ENCODE measurements at regions not wholly inside any gene's neighbourhood (a gene's known extent, or its start where the extent isn't known, plus 50 kb on each side); places are given as distances from the start of the nearest gene placed in this dataset.

DNA sequence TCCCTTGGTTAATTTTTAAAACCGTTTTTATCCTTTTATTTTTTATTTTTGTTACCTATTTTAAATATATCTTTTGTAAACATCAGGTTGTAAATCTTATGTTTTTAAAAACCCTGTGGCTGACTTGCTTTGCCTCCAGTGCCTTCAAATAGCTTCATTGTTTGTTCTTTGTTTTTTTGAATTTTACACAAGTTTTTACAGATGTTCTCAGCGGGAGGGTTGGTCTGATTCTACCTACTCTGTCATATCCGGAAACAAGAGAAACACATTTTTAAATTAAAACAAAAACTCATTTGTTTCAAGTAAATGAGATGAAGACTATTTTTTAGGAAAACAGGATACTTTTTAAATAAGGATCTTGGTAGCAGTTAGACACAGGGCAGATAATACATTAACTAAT is 129.0 kb upstream of the THRB start:
- H3K9me1 ChIP-seq (ENCODE audit: control insufficient read depth, extremely low read depth, insufficient read depth, low read length) = no peaks in the 10 kb centered on the region
- no peaks in the 10 kb centered on the region for H3K36me3 ChIP-seq (ENCODE audit: control insufficient read depth in 2 of 2, extremely low read depth in 1 of 2, insufficient read depth in 2 of 2, low read length in 2 of 2)
- no peak overlapping the region for H3K4me2 ChIP-seq (ENCODE audit: control insufficient read depth, extremely low read depth, insufficient read depth, low read depth, low read length)
- dilution Hi-C loops (cut with MboI; ENCODE audit: extremely low pct_ligation_motif_present, low sequenced_read_pairs) = no loop called here
- FAIRE-seq = no peak
- H3K27me3 ChIP-seq (ENCODE audit: control insufficient read depth, extremely low read depth, insufficient read depth, low read length) = no peaks in the 10 kb centered on the region
- H3K9ac ChIP-seq (ENCODE audit: control insufficient read depth, extremely low read depth, insufficient read depth, low read length) = no peak overlapping the region
- no peaks in the 10 kb centered on the region for H3K79me2 ChIP-seq (ENCODE audit: control insufficient read depth, insufficient read depth, low read length)
- no peak overlapping the region for H2AFZ ChIP-seq (ENCODE audit: control insufficient read depth, low read length)
- H3K4me1 ChIP-seq (ENCODE audit: control insufficient read depth, extremely low read depth, insufficient read depth, low read length) = no peaks in the 10 kb centered on the region
- H3K9me3 ChIP-seq (ENCODE audit: control insufficient read depth, low read depth, low read length) = no peaks in the 10 kb centered on the region
- TF ChIP-seq EZH2 (IDR thresholded peaks at IDR 0.05; ENCODE audit: low read length) = no peak
- TF ChIP-seq, protein P1, sequence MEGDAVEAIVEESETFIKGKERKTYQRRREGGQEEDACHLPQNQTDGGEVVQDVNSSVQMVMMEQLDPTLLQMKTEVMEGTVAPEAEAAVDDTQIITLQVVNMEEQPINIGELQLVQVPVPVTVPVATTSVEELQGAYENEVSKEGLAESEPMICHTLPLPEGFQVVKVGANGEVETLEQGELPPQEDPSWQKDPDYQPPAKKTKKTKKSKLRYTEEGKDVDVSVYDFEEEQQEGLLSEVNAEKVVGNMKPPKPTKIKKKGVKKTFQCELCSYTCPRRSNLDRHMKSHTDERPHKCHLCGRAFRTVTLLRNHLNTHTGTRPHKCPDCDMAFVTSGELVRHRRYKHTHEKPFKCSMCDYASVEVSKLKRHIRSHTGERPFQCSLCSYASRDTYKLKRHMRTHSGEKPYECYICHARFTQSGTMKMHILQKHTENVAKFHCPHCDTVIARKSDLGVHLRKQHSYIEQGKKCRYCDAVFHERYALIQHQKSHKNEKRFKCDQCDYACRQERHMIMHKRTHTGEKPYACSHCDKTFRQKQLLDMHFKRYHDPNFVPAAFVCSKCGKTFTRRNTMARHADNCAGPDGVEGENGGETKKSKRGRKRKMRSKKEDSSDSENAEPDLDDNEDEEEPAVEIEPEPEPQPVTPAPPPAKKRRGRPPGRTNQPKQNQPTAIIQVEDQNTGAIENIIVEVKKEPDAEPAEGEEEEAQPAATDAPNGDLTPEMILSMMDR (optimal IDR thresholded peaks at IDR 0.05 in 1 of 3, IDR thresholded peaks at IDR 0.05 in 1 of 3, conservative IDR thresholded peaks at IDR 0.05 in 1 of 3; ENCODE audit: extremely low read depth in 1 of 3, insufficient read depth in 2 of 3, low read length in 3 of 3) = no peak
- H3K4me3 ChIP-seq (ENCODE audit: control insufficient read depth in 2 of 3, extremely low read depth in 1 of 3, insufficient read depth in 2 of 3, low read depth in 1 of 3, low read length in 3 of 3) = no peak overlapping the region
- no peaks in the 10 kb centered on the region for H4K20me1 ChIP-seq (ENCODE audit: control insufficient read depth, extremely low read depth, insufficient read depth, low read length)
- DNase-seq (ENCODE audit: low read depth, low spot score) = no peak
- no peak overlapping the region for H3K27ac ChIP-seq (ENCODE audit: control insufficient read depth, insufficient read depth, low read length)

DNA sequence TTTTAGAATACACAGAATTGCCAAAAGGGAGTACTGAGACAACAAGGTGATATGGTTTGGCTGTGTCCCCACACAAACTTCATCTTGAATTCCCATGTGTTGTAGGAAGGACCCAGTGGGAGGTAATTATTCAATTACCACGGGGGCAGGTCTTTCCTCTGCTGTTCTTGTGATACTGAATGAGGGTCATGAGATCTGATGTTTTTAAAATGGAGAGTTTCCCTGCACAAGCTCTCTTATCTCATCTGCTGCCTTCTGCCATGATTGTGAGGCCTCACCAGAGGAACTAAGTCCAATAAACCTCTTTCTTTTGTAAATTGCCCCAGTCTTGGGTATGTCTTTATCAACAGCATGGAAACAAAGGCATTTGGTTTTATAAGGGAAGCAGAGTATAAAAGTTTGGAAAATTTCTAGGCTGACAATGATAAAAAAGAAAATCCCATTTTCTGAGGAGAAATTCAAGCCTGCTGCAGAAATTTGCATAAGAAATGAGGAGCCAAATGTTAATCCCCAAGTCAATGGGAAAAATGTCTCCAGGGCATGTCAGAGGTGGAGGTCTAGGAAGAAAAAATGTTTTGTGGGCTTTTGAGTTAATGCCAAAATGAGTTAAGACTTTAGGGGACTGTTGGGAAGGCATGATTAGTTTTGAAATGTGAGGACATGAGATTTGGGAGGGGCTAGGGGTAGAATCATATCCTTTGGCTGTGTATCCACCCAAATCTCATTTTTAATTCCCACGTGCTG is 130.5 kb upstream of the THRB start:
- Histone ChIP-seq H4K20me1 (ENCODE audit: control insufficient read depth, extremely low read depth, insufficient read depth, low read length) (no peaks in the 10 kb centered on the region), H3K79me2 (ENCODE audit: control insufficient read depth, insufficient read depth, low read length) (no peaks in the 10 kb centered on the region), H3K4me3 (ENCODE audit: control insufficient read depth in 2 of 3, extremely low read depth in 1 of 3, insufficient read depth in 2 of 3, low read depth in 1 of 3, low read length in 3 of 3) (no peak overlapping the region), H3K9ac (ENCODE audit: control insufficient read depth, extremely low read depth, insufficient read depth, low read length) (no peak overlapping the region), H3K27me3 (ENCODE audit: control insufficient read depth, extremely low read depth, insufficient read depth, low read length) (no peaks in the 10 kb centered on the region), H3K4me1 (ENCODE audit: control insufficient read depth, extremely low read depth, insufficient read depth, low read length) (no peaks in the 10 kb centered on the region), H2AFZ (ENCODE audit: control insufficient read depth, low read length) (no peak overlapping the region), H3K9me1 (ENCODE audit: control insufficient read depth, extremely low read depth, insufficient read depth, low read length) (no peaks in the 10 kb centered on the region), H3K4me2 (ENCODE audit: control insufficient read depth, extremely low read depth, insufficient read depth, low read depth, low read length) (no peak overlapping the region), H3K9me3 (ENCODE audit: control insufficient read depth, low read depth, low read length) (no peaks in the 10 kb centered on the region), H3K36me3 (ENCODE audit: control insufficient read depth in 2 of 2, extremely low read depth in 1 of 2, insufficient read depth in 2 of 2, low read length in 2 of 2) (no peaks in the 10 kb centered on the region), H3K27ac (ENCODE audit: control insufficient read depth, insufficient read depth, low read length) (no peak overlapping the region)
- DNase-seq (ENCODE audit: low read depth, low spot score) (no peak), FAIRE-seq (no peak)
- TF ChIP-seq EZH2 (IDR thresholded peaks at IDR 0.05; ENCODE audit: low read length) = no peak
- TF ChIP-seq, protein P1 (optimal IDR thresholded peaks at IDR 0.05 in 1 of 3, IDR thresholded peaks at IDR 0.05 in 1 of 3, conservative IDR thresholded peaks at IDR 0.05 in 1 of 3; ENCODE audit: extremely low read depth in 1 of 3, insufficient read depth in 2 of 3, low read length in 3 of 3) = no peak
- dilution Hi-C loops (cut with MboI; ENCODE audit: extremely low pct_ligation_motif_present, low sequenced_read_pairs) = no loop called here
